CD4-positive, alpha-beta T cell treated with Interleukin-6 at 100 ng/mL for 8 hours (primary cell): ENCODE measurements at regions not wholly inside any gene's neighbourhood (a gene's known extent, or its start where the extent isn't known, plus 50 kb on each side); places are given as distances from the start of the nearest gene placed in this dataset.
"Not testable (repeated sequence)": the region's sequence is repeated elsewhere in the genome, so short reads cannot be mapped to it uniquely, and the experiment has no call there.

ENCODE experiments used
- DNase-seq: peaks from one replicate; pipeline ENCODE4 v3.0.0-alpha.2; 2020; ENCODE audit warnings: mixed read lengths, low spot score

DNA sequence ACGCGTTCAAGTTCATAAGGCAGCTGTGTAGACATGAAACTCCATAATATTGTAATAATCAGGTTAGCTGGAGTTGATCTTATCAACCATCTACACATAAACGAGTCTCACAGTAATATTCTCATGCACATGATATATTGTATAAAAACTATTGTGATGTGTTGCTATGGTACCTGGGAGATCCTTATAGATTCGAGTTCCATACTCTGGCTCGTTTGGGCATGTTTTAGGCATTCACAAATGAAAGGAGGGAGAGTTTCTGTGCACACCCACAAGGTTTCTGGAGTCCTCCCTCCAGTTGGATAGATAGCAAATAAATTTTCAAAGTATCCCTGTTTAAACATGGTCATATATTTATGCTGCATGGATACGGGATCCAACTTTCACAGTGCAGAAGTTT is 567.5 kb upstream of the SLC35B3 start:
- no peak for DNase-seq

DNA sequence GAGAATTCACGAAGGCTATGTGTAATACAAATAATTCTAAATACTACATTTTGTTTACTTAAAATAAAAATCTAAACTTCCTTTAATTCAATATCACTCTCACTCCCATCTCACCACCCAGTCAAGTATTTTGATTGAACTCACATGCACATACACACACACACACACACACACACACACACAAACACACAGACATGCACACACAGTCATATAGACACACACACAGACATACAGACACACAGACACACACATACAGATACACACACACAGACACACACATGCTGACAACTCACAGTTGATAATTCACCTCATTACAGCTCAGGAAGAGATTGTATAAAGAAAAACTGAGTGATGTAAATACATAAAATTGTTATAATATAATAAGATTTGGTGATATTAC is 559.8 kb upstream of the SLC35B3 start:
- DNase-seq, result no peak

DNA sequence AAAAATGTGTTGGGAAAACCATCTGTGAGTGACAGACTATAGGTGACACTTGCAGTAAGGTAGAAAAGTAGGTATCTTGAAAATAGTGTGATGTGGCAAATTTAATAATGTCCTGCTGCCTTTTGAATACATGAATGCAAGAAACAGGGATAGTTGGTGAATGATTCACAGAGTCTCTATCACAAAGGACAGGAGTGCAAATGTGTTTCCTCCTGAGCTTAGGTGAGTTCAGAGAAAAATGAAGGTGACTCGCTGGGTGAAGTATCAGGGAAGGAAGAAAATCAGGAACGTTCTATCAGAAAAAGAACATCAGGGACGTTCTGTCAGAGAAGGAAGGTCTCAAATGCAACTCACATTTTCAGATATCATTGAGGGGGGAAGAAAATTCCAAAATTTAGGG is 557.8 kb upstream of the SLC35B3 start:
- no peak for DNase-seq

DNA sequence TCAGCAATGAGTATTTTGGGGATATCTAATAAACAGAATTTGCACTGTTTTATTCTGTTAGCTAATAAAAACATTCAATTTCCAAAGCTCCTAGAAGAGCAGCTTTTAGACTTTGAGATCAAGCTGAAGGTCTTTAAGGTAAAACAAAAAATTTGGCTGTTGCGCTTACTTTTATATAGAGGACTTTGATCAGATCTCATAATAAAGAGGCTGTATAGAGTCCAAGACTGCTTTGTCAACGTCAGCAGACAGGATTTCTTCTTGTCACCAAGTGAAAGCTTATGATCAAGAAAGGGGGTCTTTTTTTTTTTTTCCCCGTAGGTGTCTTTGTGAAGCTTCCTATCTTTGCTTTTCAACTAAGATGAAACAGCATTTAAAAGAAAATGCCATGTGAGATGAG is 556.5 kb upstream of the SLC35B3 start:
- no peak for DNase-seq

DNA sequence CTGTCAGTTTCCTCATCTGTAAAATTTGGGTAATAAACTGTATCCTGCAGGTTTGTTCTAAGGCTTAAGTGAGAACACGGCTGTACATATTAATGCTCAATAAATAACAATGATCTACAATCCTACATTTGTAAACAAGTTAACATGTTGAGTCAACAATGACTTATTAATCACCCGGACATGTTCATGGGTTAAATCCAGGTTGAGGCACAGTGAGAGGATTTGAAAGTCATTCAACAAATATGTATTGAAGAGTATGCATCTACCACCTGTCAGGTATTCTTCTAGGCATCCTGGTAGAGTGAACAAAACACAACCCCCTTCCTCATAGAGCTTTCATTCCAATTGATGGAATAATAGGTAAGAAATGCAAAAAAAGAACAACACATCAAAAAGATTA is 554.7 kb upstream of the SLC35B3 start:
- no peak for DNase-seq

DNA sequence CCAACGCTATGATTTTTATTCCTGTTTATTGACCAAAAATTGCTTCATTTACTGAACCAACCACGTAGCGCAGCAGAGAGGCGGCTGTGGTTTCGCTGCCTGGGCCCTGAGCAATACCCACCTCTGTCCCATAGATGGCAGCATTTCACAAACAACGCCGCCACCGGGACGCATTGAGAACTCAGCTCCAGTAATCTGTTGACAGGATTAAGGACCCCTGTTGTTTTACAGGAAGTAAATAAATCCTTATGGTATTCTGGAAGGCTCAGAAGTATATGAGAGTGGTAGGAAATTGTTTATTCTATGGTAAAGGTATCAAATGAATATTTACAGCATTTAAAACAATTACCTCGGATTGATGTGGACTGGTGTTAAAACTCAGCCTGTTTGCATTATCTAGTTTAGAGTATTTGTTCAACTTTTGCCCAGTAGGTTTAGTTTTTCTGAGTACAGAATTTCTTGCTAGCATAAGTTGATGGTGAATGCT is 547.9 kb upstream of the SLC35B3 start:
- peak; percentile 28 for DNase-seq

DNA sequence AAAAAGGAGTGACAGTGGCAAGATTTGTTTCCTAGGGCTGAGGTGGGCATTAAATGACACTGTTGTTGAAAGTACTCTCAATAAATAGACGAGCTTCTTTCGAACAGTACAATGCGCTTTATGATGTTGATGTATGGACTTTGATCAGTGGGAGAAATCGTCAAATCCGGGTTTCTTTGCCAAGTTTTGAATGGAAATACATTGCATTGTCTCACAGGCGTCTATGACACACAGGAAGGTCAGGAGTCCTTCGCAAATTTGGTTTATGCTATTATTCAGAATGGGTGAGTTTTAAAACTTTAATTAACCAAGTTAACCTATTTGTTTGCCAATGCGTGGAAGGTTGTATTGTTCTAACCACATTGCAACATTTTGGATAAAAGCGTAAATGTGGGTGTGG is 547.3 kb upstream of the SLC35B3 start:
- no peak for DNase-seq

DNA sequence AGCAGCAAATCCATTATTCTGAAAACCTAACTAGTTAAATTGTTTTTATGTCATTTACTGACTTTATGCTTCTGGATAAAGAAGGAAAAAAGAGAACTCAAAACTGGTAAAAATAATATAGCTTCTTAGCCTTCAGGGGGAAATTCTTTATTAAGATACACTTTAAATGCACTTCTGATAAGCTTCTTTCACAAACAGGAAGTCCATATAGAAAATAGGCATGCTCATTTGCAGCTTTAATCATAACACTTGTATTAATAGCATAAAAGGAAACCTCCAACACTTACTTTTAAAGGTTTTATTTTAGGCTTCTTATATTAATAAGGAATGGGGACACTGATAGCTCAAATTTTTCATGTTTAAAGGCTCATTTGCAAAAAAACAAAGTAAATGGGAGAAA is 538.0 kb upstream of the SLC35B3 start:
- no peak for DNase-seq

DNA sequence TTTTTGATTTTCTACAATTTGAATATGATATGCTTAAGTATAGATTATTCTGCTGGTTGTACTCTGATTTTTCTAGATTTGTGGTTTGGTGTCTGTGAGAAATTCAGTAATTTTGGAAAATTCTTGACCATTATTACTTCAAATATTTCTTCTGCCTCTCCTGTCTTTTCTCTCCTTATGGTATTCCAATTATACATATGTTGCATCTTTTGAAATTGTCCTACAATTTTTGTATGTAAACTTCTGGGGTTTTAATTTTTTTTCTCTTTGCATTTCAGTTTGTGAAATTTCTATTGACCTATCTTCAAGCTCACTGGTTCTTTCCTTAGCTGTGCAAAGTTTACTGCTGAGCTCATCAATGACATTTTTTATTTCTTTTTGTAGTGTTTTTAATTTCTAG is 534.4 kb upstream of the SLC35B3 start:
- no peak for DNase-seq

DNA sequence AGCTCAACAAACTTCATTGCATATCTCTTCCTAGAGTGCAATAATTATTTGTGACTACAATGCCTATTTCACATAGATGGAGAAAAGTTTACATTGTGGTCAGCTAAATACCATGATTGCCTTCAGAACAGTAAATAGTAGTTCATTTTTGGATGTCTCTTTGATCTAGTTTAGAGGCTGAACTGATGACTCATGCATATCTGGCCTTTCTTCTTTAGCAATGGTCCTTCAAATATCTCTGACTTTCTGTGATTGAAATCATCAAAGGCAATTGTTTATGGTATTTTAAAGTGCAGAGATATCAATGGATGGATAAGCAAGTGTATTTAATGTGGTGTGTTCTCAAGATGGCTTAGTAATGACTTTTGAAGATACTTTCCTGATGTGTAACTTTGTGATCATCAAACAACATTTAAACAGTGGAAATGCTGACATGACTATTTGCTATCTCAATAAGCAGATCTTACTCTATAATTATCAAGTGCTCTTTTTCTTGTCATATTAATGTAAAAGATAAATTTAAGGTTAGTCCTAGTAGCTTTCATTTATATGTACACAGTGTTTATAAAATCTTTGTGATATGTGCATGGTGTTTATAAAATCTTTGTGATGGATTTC is 523.7 kb upstream of the SLC35B3 start:
- DNase-seq, result no peak

DNA sequence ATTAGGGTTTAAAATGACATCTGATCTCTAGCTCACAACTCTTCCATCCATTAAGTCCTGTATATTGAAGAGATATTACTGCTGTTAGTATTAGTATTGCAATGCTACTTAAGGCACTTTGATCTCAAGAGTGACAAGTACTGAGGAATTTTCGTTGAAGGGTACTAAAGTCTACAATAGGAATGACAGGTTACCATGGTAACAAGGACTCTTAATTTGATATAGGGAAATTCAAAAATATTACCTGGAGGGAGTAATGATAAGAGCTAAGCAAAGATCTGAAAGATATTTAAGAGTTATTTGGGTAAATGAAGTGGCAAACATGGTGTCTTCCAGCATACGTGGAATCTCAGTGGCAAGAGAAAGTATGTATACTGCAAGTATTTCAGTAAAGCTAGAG is 518.0 kb upstream of the SLC35B3 start:
- no peak for DNase-seq

DNA sequence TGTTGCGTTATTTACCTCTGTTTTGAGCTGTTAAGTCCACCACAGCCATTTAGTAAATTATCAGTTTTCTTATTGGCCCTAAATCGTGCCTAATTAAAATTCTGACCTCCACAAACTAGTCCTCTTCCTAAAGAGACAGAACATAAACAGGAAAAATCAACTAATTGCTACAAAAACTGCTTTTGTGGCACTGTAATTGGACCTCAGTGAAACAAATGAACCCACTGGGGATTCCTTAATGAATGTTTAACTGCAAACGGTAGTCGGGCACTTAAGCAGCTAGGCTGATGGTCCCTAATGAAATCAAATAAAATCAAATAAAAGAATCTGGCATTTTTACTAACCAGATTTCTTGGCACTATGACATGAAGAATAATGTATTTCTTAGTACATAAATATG is 513.4 kb upstream of the SLC35B3 start:
- DNase-seq, result no peak

DNA sequence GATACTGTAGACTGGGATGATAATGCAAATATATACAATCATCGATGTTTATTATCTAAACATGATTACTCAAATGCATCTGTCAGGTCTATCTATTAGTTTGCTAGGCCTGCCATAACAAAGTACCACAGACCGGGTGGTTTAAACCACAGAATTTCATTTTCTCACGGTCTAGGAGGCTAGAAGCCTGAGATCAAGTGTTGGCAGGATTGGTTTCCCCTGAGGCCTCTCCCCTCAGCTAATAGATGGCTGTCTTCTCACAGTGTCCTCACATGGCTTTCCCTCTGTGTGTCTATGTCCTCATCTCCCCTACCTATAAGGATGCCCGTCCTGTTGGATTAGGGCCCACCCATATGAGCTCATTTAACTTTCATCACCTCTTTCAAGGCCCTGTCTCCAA is 512.6 kb upstream of the SLC35B3 start:
- DNase-seq, result no peak

DNA sequence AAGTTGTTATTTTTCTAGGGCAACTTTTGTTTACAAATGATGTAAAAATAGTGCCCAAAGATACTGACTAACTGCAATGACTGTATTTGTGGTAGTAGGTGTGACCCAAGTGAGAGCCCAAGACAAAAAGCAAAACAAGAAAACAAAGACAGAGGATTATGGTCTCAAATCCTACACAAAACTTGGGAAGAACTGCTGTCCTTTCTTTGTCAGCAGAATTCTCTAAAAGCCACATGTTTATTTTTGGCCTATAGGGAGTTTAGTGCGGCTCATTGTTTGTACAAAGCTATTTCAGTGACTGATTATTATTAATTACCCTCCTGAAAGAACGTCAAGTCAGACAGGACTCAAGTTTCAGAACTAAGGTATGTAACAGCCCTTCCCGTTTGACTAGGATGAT is 509.2 kb upstream of the SLC35B3 start:
- no peak for DNase-seq

DNA sequence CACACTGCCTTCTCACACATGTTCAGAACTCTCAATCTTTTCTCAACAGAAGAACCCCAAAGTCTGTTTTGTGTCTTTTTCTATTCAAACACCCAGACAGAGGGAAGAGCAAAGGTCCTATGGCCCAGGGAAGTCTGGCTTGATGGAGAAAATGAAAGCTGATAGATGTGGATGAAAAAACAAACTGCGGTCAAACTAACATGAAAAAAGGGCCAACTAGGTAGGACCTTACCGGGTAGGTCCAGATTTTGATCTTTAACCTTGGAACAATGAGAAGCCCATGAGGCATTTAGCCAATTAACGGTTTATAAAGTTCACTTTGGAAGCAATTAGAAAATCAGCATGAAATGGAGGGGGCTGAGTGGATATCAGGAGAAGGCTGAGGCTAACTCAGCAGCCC is 507.7 kb upstream of the SLC35B3 start:
- DNase-seq, result no peak

DNA sequence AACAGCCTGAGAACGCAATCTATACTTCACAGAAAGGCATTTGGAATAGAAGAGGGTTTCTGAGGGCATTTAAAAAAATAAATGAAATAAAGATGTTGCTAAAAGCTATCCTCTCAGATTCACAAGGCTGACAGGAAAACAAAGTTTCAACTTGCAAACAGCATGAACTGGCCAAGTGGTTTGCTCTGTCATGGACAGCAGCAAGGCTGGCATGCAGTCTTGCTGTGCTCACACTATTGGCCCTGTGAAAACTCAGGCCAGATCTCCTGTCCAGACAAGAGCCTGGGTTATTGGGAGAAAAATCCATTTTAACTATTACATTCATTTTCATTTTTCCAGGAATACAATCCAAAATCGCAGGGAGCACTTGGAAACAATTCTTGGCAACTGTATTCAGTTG is 506.2 kb upstream of the SLC35B3 start:
- no peak for DNase-seq

DNA sequence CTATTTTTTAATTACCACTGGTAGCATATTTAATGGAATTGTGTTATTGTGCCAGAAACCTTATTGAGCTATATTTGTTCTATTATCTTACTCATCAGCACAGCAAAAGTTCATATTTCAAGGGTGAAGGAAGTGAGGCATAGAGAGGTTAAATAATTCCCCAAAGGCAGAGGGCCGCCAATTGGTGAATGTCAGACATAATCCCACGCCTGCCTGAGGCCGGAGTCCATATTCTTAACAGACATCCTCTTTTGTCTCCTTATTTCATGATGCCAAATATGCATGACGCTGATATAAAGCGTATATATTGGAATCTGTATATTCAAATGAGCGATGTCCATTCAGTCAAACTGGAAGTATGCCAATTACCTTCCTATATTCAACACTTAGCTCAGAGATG is 505.0 kb upstream of the SLC35B3 start:
- DNase-seq, result no peak

DNA sequence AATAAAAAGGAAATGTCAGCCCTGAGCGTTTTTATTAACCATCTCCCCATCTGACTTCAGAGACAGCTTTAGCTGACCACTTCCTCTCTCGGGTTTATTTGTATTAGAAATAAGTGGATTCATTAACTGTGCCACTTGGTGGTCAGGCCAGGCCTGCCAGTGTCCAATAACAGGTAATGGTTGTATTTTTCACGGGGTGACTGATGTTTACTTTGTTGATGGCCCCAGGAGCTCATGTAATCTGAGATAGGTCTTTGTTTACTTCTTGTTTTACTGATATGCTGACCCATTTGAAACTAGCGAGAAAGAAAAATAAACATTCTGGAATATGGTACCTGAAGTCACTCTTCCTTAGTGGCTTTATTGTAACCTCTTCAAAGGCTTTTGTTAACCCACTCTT is 504.3 kb upstream of the SLC35B3 start:
- no peak for DNase-seq

DNA sequence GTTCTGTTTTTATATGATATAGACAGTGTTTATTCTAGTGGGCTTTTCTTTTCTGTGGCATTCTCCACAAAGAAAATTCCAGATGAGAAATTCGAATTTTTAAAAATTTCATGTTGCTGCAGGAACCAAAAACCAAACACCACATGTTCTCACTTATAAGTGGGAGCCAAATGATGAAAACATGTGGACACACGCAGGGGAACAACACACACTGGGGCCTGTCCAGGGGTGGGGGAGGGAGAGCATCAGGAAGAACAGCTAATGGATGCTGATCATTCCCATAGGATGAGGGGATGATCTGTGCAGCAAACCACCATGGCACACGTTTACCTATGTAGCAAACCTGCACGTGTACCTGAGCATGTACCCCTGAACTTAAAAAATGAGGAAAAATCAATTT is 499.0 kb upstream of the SLC35B3 start:
- DNase-seq, result no peak

DNA sequence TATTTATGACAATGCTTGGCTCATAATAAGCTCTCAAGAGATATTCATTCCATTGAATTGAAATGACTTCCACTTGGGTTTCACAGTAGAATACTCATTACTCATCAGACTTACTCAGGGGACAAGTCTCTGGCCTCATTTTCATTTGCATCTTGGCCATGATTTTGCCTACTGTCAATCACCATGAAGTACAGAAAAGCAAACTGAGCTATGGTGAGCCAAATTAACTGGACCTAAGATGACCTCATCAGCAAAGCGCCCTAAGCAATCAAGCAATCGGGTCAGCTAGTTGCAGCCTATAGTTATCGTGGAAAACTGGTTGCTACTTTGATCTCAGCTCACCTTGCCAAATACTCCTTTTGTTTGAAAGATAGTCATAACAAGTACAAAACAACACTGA is 494.7 kb upstream of the SLC35B3 start:
- DNase-seq, result no peak

DNA sequence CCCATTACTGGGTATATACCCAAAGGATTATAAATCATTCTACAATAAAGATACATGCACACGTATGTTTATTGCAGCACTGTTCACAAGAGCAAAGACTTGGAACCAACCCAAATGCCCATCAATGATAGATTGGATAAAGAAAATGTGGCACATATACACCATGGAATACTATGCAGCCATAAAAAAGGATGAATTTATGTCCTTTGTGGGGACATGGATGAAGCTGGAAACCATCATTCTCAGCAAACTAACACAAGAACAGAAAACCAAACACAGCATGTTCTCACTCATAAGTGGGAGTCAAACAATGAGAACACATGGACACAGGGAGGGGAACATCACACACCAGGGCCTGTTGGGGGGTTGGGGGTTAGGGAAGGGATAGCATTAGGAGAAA is 484.9 kb upstream of the SLC35B3 start:
- not testable (repeated sequence) for DNase-seq

DNA sequence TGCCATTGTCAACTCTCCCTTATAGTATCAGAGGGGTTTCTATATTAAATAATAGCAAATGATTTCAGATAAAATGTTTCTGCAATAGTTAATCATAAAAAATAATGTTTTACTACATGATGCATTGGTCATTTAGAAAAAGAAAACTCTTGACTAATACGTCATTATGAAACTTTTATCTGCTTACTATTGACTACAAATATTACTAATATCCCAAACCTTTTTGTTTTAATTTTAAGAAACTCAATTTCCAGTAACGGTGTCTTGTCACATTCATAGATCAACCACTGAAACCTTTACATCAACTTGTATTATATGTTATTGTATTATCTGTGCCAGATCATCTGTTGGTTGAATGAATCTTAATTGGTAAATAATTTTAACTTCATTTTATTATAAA is 482.9 kb upstream of the SLC35B3 start:
- no peak for DNase-seq

DNA sequence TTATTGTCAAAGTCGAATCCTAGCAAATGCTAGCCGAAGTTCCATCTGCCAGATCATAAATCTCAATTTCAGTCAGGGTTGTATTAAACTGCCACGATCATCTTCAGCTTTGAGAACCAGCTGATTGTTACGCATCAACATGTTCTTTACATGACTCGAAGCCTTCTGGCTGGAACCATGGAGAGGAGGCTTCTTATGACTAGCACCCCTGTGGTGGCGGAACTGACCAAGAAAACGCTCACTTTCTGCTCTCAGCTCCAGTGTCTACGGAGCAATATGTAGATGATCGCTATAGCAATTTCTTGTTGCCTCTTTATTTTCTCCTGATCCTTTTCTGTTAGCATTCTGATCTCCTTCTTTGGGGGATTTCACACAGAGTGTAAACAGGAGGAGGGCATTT is 479.4 kb upstream of the SLC35B3 start:
- no peak for DNase-seq

DNA sequence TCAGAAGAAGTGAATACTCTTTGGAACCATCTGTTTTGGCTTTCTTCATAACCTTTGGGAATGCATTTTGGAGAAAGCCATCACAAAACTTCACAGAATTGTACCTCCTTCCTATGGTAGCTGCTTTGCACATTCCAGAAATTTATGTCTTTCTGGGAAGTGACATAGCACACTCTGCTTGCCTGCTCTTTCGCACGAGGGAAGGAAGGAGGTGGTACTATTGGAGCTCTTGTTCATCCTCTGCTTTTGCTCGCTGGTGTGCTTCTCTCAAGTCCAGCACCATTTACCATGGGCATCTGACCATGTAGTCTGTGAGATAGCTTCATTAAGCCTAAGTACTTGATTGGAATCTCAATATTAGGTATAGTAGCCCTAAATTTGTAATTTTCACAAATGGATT is 473.3 kb upstream of the SLC35B3 start:
- DNase-seq, result no peak

DNA sequence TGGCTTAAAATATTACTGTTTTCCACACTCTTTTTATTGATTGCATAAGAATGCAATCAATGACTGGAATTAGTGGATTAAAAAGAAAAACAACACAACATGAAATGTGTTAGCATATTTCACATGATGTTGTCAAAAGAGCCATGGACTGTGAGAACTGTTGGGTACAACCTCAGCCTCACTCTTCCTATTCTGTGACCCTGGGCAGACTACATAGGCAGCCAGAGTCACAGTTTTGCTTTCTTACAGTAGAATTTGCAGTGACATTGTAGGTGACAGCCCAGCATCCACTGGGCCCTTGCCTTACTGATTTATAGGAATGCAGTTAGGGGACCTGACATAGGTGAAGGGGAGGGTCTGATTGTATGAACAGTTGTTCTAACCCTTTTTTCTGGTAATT is 471.4 kb upstream of the SLC35B3 start:
- DNase-seq, result no peak
